IPS-18a (cell line): ENCODE measurements at regions not wholly inside any gene's neighbourhood (a gene's known extent, or its start where the extent isn't known, plus 50 kb on each side); places are given as distances from the start of the nearest gene placed in this dataset.

Experiments
- H3K27ac ChIP-seq: one replicate; pipeline ENCODE4 v1.5.1; 2013; ENCODE audit warnings: low read length
- H3K27me3 ChIP-seq: one replicate; pipeline ENCODE4 v1.6.1; 2013; ENCODE audit warnings: mild to moderate bottlenecking, low read length; ENCODE audit not compliant: control insufficient read depth, insufficient read depth
- H3K36me3 ChIP-seq: one replicate; pipeline ENCODE4 v1.6.1; 2013; ENCODE audit warnings: low read depth, low read length; ENCODE audit not compliant: control insufficient read depth
- H3K4me1 ChIP-seq: one replicate; pipeline ENCODE4 v1.6.1; 2013; ENCODE audit warnings: low read depth, low read length; ENCODE audit not compliant: control insufficient read depth
- H3K4me3 ChIP-seq: one replicate; pipeline ENCODE4 v1.5.1; 2013; ENCODE audit warnings: low read length
- H3K9ac ChIP-seq: one replicate; pipeline ENCODE4 v1.6.1; 2013; ENCODE audit warnings: mild to moderate bottlenecking, low read length, moderate library complexity
- H3K9me3 ChIP-seq: one replicate; pipeline ENCODE4 v1.6.1; 2013; ENCODE audit warnings: low read depth, low read length; ENCODE audit not compliant: control insufficient read depth

DNA sequence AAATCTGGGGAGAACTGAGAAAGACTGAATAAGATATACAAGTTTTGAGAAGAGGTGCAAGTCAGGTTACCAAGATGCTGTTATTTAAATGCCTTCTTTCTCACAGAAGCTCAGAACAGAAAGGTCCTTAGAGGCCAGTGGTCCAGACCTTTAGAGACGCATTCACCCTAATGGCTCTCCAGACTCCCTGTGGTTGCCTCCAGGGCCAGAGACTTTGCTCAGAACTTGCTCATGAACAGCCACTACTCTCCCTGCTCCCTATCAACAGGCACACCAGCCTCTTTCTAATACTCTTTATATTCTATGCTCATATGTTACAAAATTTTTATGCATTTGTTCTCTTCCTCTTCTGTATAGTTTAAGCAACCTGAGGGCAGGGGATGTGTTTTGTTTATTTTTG lies 349.0 kb upstream of the TNP1 start:
- peaks cover 12% of the 10 kb centered on the region for H3K4me1 ChIP-seq
- no peak overlapping the region for H3K9ac ChIP-seq
- no peaks in the 10 kb centered on the region for H3K27me3 ChIP-seq
- no peaks in the 10 kb centered on the region for H3K9me3 ChIP-seq
- peak overlapping the region; percentile 30 for H3K4me3 ChIP-seq
- H3K27ac ChIP-seq, result no peak overlapping the region
- no peaks in the 10 kb centered on the region for H3K36me3 ChIP-seq

GRCh38 chr2:217207699-217208010 lies 347.8 kb upstream of the TNP1 start:
- Histone ChIP-seq H3K9me3 (no peaks in the 10 kb centered on the region), H3K4me3 (no peak overlapping the region), H3K4me1 (peaks cover 12% of the 10 kb centered on the region), H3K27ac (no peak overlapping the region), H3K36me3 (no peaks in the 10 kb centered on the region), H3K27me3 (no peaks in the 10 kb centered on the region), H3K9ac (no peak overlapping the region)

GRCh38 chr2:217206907-217207698 lies 347.2 kb upstream of the TNP1 start:
- Histone ChIP-seq H3K9me3 (no peaks in the 10 kb centered on the region), H3K36me3 (no peaks in the 10 kb centered on the region), H3K27ac (no peak overlapping the region), H3K27me3 (no peaks in the 10 kb centered on the region), H3K4me1 (peaks cover 12% of the 10 kb centered on the region), H3K9ac (no peak overlapping the region), H3K4me3 (no peak overlapping the region)

DNA sequence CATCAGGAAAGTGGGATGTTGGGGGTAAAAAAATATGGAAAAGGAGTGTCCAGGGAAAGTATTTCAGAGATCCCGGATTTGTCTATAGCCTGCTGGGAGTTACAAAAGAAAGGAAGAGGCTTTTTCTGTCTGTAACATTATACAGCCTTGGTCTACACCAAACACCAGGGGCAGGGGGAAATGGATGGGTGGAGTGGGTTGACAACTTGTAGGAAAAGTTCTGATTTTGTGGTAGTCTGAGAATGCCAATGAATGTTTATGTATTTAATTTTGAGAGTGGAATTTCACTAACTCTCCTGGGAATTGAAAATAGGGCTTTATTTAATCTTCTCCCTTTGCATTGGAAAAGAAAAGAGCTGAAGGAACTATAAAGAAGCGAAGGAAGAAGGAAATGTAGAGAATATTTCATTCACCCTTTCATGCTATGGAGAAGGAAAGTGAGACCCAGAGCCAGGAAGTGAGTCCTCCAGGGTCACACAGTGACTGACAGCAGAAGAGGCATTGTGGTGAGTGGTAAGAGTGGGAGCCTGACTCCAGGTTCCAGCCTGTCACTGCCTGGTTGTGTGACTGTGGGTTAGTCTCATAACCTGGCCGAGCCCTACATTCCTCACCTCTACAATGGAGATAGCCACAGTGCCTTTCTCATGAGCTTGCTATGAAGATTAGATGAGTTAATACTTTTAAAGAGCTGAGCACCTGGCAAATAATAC lies 346.3 kb upstream of the TNP1 start:
- H3K9me3 ChIP-seq, result no peaks in the 10 kb centered on the region
- no peak overlapping the region for H3K27ac ChIP-seq
- no peaks in the 10 kb centered on the region for H3K36me3 ChIP-seq
- H3K4me1 ChIP-seq, result peaks cover 12% of the 10 kb centered on the region
- no peaks in the 10 kb centered on the region for H3K27me3 ChIP-seq
- H3K4me3 ChIP-seq, result no peak overlapping the region
- H3K9ac ChIP-seq, result no peak overlapping the region

DNA sequence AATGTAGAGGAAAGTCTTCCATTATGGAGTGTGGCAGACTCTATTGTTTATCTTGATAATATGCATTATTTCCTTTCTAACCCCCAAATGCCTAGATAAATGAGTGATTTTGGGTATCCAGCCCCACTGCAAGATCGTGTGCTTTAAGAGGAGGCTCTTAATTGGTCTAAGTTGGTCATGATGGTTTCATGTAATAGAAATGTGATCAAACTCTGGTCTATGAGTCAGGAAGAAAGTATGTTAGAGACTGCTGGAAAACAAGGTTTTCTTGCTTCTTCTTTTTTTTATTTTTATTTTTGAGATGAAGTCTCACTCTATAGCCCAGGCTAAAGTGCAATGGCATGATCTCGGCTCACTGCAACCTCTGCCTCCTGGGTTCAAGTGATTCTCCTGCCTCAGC lies 344.5 kb upstream of the TNP1 start:
- Histone ChIP-seq H3K27ac (no peak overlapping the region), H3K27me3 (no peaks in the 10 kb centered on the region), H3K4me1 (peaks cover 7% of the 10 kb centered on the region), H3K36me3 (no peaks in the 10 kb centered on the region), H3K9me3 (no peaks in the 10 kb centered on the region), H3K4me3 (no peak overlapping the region), H3K9ac (no peak overlapping the region)

DNA sequence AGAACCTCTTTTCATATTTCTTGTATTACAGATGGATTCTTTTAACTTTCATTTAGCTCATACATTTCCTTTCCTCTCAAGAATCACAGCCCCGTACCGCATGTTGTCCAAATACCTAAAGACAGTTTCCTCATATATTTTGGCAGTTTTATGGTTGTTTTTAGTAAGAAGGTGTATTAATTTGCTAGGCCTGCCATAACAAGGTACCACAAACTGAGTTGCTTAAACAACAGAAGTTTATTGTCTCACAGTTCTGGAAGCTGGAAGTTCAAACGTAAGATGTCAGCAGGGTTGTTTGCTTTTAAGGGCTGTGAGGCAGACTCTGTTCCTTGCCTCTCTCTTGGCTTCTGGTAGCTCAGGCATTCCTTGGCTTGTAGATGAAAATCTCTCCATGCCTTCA lies 343.2 kb upstream of the TNP1 start:
- H3K27me3 ChIP-seq, result no peaks in the 10 kb centered on the region
- H3K9ac ChIP-seq, result no peak overlapping the region
- H3K9me3 ChIP-seq, result no peaks in the 10 kb centered on the region
- no peaks in the 10 kb centered on the region for H3K36me3 ChIP-seq
- no peak overlapping the region for H3K4me3 ChIP-seq
- no peaks in the 10 kb centered on the region for H3K4me1 ChIP-seq
- no peak overlapping the region for H3K27ac ChIP-seq

GRCh38 chr2:217199255-217199630 lies 339.4 kb upstream of the TNP1 start:
- H3K9me3 ChIP-seq, result no peaks in the 10 kb centered on the region
- no peaks in the 10 kb centered on the region for H3K27me3 ChIP-seq
- H3K4me3 ChIP-seq, result no peak overlapping the region
- H3K27ac ChIP-seq, result no peak overlapping the region
- H3K9ac ChIP-seq, result no peak overlapping the region
- H3K4me1 ChIP-seq, result no peaks in the 10 kb centered on the region
- no peaks in the 10 kb centered on the region for H3K36me3 ChIP-seq

DNA sequence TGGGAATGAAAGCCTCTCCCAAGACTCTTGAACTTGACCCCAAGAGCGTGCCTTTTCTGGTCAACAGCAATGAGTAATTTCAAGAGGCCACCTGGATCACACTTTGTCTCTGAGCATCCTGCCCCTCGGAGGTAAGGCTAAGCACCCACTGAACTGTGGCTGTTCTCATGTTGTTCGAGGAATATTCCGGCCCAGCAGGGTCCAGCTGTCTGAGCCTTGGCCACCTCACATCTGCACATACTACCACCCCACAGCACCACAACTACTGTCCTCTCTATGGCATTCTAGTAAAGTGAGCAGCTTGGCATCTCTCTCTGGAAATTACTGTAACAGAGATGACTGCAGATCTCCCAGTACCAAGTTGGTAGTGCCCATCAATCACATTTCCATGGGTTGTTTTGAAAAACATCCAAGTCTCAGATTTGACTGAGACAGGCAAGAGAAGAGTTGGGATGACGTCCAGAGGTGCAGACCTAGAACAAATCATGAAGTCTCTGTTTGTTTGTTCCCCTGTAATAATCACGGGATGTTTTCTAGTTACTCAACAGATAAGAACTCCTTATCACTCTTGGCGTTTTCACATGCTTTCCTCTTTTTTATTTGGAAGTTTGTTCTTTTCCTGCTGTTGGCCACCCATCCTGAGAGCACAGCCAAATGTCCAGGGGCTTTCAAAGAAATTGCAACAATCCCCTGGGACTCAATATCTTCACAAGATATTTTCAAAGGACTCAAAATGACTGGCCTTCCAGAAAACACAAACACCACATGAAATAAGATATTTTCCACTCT lies 336.0 kb upstream of the TNP1 start:
- Histone ChIP-seq H3K9ac (no peak overlapping the region), H3K4me1 (no peaks in the 10 kb centered on the region), H3K4me3 (no peak overlapping the region), H3K36me3 (no peaks in the 10 kb centered on the region), H3K9me3 (no peaks in the 10 kb centered on the region), H3K27me3 (no peaks in the 10 kb centered on the region), H3K27ac (no peak overlapping the region)

- no peaks in the 10 kb centered on the region for H3K36me3 ChIP-seq
- H3K4me1 ChIP-seq, result no peaks in the 10 kb centered on the region
- no peak overlapping the region for H3K27ac ChIP-seq
- H3K9me3 ChIP-seq, result no peaks in the 10 kb centered on the region
- H3K27me3 ChIP-seq, result no peaks in the 10 kb centered on the region
- no peak overlapping the region for H3K9ac ChIP-seq
- no peak overlapping the region for H3K4me3 ChIP-seq
Measured at GRCh38 chr2:217195016-217195415, 335.2 kb upstream of the TNP1 start.

DNA sequence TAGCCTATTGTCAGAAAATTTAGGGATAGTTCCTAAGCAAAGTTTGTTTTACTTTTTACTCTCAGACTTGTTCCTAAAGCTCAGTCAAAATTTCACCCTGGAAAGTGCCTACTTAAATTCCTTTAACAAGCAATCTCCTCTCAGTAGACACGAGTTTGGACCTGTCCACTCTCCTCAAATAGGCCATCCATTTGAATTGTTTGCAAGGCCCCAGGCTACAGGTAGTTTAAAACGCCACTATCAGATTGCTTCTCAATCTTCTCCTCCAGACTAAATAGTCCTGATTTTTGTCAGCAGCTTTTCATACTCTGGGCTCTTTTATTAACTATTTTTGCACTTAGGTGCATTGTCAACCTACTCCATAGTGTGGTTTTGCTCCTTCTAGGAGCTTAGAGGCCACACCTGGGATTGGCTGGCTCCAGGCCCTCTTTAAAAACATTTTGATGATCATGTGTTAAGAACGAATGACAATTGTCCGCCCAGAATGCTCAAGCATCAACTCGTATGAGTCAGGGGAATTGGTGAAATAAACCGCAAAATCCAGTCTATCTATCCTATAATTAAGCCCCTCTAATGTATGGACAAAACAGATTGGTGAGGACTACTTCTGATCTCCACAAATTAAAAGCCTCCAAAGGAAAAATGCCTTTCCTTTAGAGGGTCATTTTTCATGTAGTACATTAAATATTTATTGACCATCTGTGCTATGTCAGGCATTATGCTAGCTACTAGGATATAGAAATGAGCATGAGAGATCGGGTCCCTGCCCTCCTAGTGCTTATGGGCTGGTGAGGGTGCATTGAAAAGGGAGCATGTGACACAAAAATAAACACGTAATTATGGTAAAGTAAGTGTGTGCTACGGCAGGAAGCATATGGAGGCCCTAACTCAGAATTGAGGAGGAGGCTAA lies 333.8 kb upstream of the TNP1 start:
- no peak overlapping the region for H3K9ac ChIP-seq
- H3K9me3 ChIP-seq, result no peaks in the 10 kb centered on the region
- no peak overlapping the region for H3K4me3 ChIP-seq
- no peak overlapping the region for H3K27ac ChIP-seq
- H3K36me3 ChIP-seq, result no peaks in the 10 kb centered on the region
- H3K27me3 ChIP-seq, result no peaks in the 10 kb centered on the region
- H3K4me1 ChIP-seq, result no peaks in the 10 kb centered on the region

DNA sequence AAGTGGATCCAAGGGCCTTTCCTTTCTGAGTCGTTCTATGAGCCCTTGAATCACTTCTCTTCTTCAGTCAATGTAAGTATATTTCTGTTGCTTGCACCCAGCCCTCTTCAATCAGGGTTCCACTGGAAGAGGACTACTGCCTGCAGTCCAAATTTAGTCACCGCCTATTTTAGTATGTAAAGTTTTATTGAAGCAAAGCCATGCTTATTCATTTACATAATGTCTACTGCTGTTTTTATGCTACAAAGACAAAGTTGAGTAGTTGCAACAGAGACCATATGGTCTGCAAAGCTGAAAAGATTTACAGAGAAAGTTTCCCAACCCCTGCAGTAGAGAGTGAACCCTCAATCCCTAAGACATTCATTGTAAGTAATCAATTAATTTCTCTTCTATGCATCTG lies 332.5 kb upstream of the TNP1 start:
- no peak overlapping the region for H3K27ac ChIP-seq
- no peaks in the 10 kb centered on the region for H3K27me3 ChIP-seq
- H3K4me3 ChIP-seq, result no peak overlapping the region
- H3K36me3 ChIP-seq, result no peaks in the 10 kb centered on the region
- H3K9me3 ChIP-seq, result no peaks in the 10 kb centered on the region
- no peak overlapping the region for H3K9ac ChIP-seq
- no peaks in the 10 kb centered on the region for H3K4me1 ChIP-seq
